ENCODE measurements at regions not wholly inside any gene's neighbourhood (a gene's known extent, or its start where the extent isn't known, plus 50 kb on each side); places are given as distances from the start of the nearest gene placed in this dataset.
"Not testable (repeated sequence)": the region's sequence is repeated elsewhere in the genome, so short reads cannot be mapped to it uniquely, and the experiment has no call there.

GRCh38 chr18:57951999-57952774 is 91.8 kb upstream of the NEDD4L start:
- DNase-seq = no peak

GRCh38 chr18:57951117-57951796 is 92.8 kb upstream of the NEDD4L start:
- no peak for DNase-seq

- no peak for DNase-seq
These were observed 93.5 kb upstream of the NEDD4L start for GRCh38 chr18:57950542-57950941.

GRCh38 chr18:57949335-57949734 is 94.7 kb upstream of the NEDD4L start:
- DNase-seq = not testable (repeated sequence)

GRCh38 chr18:57947117-57947516 is 96.9 kb upstream of the NEDD4L start:
- DNase-seq = no peak

- DNase-seq = no peak
These were observed 100.3 kb upstream of the NEDD4L start for GRCh38 chr18:57943723-57944122.

- DNase-seq = no peak
These were observed 101.5 kb upstream of the NEDD4L start for GRCh38 chr18:57942493-57942892.

- DNase-seq = no peak
These were observed 102.1 kb upstream of the NEDD4L start for GRCh38 chr18:57941841-57942489.

- no peak for DNase-seq
These were observed 103.8 kb upstream of the NEDD4L start for GRCh38 chr18:57940166-57940660.

- DNase-seq = not testable (repeated sequence)
These were observed 109.7 kb upstream of the NEDD4L start for GRCh38 chr18:57934375-57934774.

GRCh38 chr18:57931038-57931437 is 113.0 kb upstream of the NEDD4L start:
- no peak for DNase-seq

- DNase-seq = no peak
These were observed 113.5 kb upstream of the NEDD4L start for GRCh38 chr18:57930476-57930875.

- DNase-seq = no peak
These were observed 114.1 kb upstream of the NEDD4L start for GRCh38 chr18:57929922-57930321.

GRCh38 chr18:57928466-57928865 is 115.6 kb upstream of the NEDD4L start:
- no peak for DNase-seq

- DNase-seq = no peak
These were observed 116.5 kb upstream of the NEDD4L start for GRCh38 chr18:57927511-57927910.

- DNase-seq = no peak
These were observed 118.3 kb upstream of the NEDD4L start for GRCh38 chr18:57925706-57926105.

- no peak for DNase-seq
These were observed 120.4 kb upstream of the NEDD4L start for GRCh38 chr18:57923611-57924010.

- DNase-seq = no peak
These were observed 119.8 kb upstream of the ATP8B1 start for GRCh38 chr18:57922885-57923284.

GRCh38 chr18:57921708-57922107 is 118.6 kb upstream of the ATP8B1 start:
- DNase-seq = no peak

GRCh38 chr18:57920036-57920435 is 116.9 kb upstream of the ATP8B1 start:
- DNase-seq = no peak

- no peak for DNase-seq
These were observed 115.5 kb upstream of the ATP8B1 start for GRCh38 chr18:57918601-57919000.

- DNase-seq = no peak
These were observed 113.6 kb upstream of the ATP8B1 start for GRCh38 chr18:57916684-57917083.

- no peak for DNase-seq
These were observed 112.9 kb upstream of the ATP8B1 start for GRCh38 chr18:57915865-57916582.
